Astrocyte (in vitro differentiated cells and primary cell): ENCODE measurements at regions not wholly inside any gene's neighbourhood (a gene's known extent, or its start where the extent isn't known, plus 50 kb on each side); places are given as distances from the start of the nearest gene placed in this dataset.

Experiments
- DNase-seq: peaks from one replicate; pipeline ENCODE4 v3.0.0-alpha.2; 2010; ENCODE audit warnings: low read depth
- FAIRE-seq: peaks from 2 replicates; lab custom pipeline; 2011; peaks lifted over from hg19 to GRCh38; lab: Jason Lieb, UNC
- H2AFZ ChIP-seq: 2 replicates; pipeline ENCODE4 v1.6.0; 2012; ENCODE audit warnings: low read depth, low read length, inconsistent platforms
- H3K27ac ChIP-seq: 2 replicates; pipeline ENCODE4 v1.5.1; 2011; ENCODE audit warnings: low read depth, low read length, inconsistent platforms
- H3K27me3 ChIP-seq: 2 replicates; pipeline ENCODE4 v1.6.0; 2011; ENCODE audit warnings: low read length, inconsistent platforms; ENCODE audit not compliant: insufficient read depth
- H3K36me3 ChIP-seq: 2 replicates; pipeline ENCODE4 v1.5.1; 2011; ENCODE audit warnings: low read length, inconsistent platforms; ENCODE audit not compliant: insufficient read depth
- H3K4me1 ChIP-seq: 2 replicates; pipeline ENCODE4 v1.5.1; 2011; ENCODE audit warnings: low read length, inconsistent platforms; ENCODE audit not compliant: insufficient read depth
- H3K4me2 ChIP-seq: 2 replicates; pipeline ENCODE4 v1.6.0; 2012; ENCODE audit warnings: low read length, inconsistent platforms
- H3K4me3 ChIP-seq: 2 replicates; pipeline ENCODE4 v1.5.1; 2011; ENCODE audit warnings: low read depth, mild to moderate bottlenecking, low read length, inconsistent platforms; ENCODE audit not compliant: insufficient read depth
- H3K79me2 ChIP-seq: 2 replicates; pipeline ENCODE4 v1.6.0; 2012; ENCODE audit warnings: mild to moderate bottlenecking, low read length, inconsistent platforms; ENCODE audit not compliant: insufficient read depth
- H3K9ac ChIP-seq: 2 replicates; pipeline ENCODE4 v1.6.0; 2012; ENCODE audit warnings: mild to moderate bottlenecking, low read length, inconsistent platforms
- H3K9me3 ChIP-seq: 2 replicates; pipeline ENCODE4 v1.5.1; 2012; ENCODE audit warnings: low read depth, mild to moderate bottlenecking, low read length, inconsistent platforms; ENCODE audit not compliant: insufficient read depth
- H4K20me1 ChIP-seq: 2 replicates; pipeline ENCODE4 v1.6.0; 2012; ENCODE audit warnings: low read length, inconsistent platforms; ENCODE audit not compliant: insufficient read depth
- H3K27ac Mint-ChIP-seq: one replicate; pipeline ENCODE4 v1.8.0; 2021; ENCODE audit warnings: mild to moderate bottlenecking, mixed read lengths; ENCODE audit not compliant: unreplicated experiment
- H3K27me3 Mint-ChIP-seq: one replicate; pipeline ENCODE4 v1.8.0; 2021; ENCODE audit warnings: low read depth, mixed read lengths; ENCODE audit not compliant: unreplicated experiment
- H3K36me3 Mint-ChIP-seq: one replicate; pipeline ENCODE4 v1.8.0; 2021; ENCODE audit warnings: low read depth, mixed read lengths; ENCODE audit not compliant: unreplicated experiment
- H3K4me1 Mint-ChIP-seq: one replicate; pipeline ENCODE4 v1.8.0; 2021; ENCODE audit warnings: low read depth, mixed read lengths; ENCODE audit not compliant: unreplicated experiment
- H3K4me3 Mint-ChIP-seq: one replicate; pipeline ENCODE4 v1.8.0; 2021; ENCODE audit warnings: mild to moderate bottlenecking, moderate library complexity, mixed read lengths; ENCODE audit not compliant: unreplicated experiment
- H3K9me3 Mint-ChIP-seq: one replicate; pipeline ENCODE4 v1.8.0; 2021; ENCODE audit warnings: mild to moderate bottlenecking, mixed read lengths; ENCODE audit not compliant: unreplicated experiment
- EZH2 ChIP-seq: IDR thresholded peaks from 2 replicates; pipeline ENCODE4 v1.6.1; 2012; ENCODE audit warnings: mild to moderate bottlenecking, low read length, inconsistent platforms; ENCODE audit not compliant: insufficient read depth
- TF ChIP-seq, protein P1 (sequence below): IDR thresholded peaks from 2 replicates; pipeline ENCODE4 v1.5.1; 2011; ENCODE audit warnings: low read depth, mild to moderate bottlenecking, inconsistent platforms, low read length, moderate library complexity; ENCODE audit not compliant: insufficient read depth

DNA sequence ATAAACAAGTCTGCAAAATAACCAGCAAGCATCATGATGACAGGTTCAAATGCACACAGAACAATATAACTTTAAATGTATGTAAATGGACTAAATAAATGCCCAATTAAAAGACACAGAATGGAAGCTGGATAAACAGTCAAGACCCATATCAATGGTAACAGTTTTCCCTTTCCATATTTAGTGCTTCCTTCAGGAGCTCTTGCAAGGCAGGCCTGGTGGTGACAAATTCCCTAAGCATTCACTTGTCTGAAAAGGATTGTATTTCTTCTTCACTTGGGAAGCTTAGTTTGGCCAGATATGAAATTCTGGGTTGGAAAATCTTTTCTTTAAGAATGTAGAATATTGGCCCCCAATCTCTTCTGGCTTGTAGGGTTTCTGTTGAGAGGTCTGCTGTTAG lies 120.2 kb upstream of the RASA1 start:
- Mint-ChIP-seq H3K27ac (peak overlapping the region; percentile 93), H3K9me3 (peaks cover 10% of the 10 kb centered on the region), H3K4me3 (no peak overlapping the region), H3K4me1 (peaks cover 40% of the 10 kb centered on the region), H3K27me3 (no peaks in the 10 kb centered on the region), H3K36me3 (peaks cover 3% of the 10 kb centered on the region)
- H3K4me3 ChIP-seq, result no peak overlapping the region
- H2AFZ ChIP-seq, result no peak overlapping the region
- H3K4me1 ChIP-seq, result peaks cover 28% of the 10 kb centered on the region
- no peaks in the 10 kb centered on the region for H3K36me3 ChIP-seq
- peak overlapping the region; percentile 11 for H3K4me2 ChIP-seq
- DNase-seq, result peak; percentile 64
- H3K79me2 ChIP-seq, result no peaks in the 10 kb centered on the region
- no peaks in the 10 kb centered on the region for H3K9me3 ChIP-seq
- H3K9ac ChIP-seq, result no peak overlapping the region
- TF ChIP-seq EZH2, result no peak
- TF ChIP-seq, protein P1, sequence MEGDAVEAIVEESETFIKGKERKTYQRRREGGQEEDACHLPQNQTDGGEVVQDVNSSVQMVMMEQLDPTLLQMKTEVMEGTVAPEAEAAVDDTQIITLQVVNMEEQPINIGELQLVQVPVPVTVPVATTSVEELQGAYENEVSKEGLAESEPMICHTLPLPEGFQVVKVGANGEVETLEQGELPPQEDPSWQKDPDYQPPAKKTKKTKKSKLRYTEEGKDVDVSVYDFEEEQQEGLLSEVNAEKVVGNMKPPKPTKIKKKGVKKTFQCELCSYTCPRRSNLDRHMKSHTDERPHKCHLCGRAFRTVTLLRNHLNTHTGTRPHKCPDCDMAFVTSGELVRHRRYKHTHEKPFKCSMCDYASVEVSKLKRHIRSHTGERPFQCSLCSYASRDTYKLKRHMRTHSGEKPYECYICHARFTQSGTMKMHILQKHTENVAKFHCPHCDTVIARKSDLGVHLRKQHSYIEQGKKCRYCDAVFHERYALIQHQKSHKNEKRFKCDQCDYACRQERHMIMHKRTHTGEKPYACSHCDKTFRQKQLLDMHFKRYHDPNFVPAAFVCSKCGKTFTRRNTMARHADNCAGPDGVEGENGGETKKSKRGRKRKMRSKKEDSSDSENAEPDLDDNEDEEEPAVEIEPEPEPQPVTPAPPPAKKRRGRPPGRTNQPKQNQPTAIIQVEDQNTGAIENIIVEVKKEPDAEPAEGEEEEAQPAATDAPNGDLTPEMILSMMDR, result no peak
- no peaks in the 10 kb centered on the region for H4K20me1 ChIP-seq
- H3K27ac ChIP-seq, result no peak overlapping the region
- no peaks in the 10 kb centered on the region for H3K27me3 ChIP-seq
- FAIRE-seq, result peak; percentile 49

DNA sequence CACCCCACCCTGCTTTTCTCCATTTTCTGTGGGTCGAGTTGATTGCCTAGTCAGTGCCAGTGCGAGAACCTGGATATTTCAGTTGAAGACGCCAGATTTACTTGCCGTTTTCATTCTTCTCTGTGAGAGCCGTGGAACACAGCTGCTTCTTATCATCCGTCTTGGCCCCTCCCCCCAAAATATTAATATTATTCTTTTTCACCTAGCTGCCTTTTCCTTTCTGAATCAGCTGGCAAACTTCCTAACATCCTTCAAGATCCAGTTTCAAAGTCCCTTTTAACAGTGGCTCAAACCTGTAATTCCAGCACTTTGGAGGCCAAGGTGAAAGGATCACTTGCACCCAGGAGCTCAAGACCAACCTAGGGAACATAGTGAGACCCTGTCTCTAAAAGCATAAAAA lies 117.1 kb upstream of the RASA1 start:
- H3K27me3 Mint-ChIP-seq, result no peaks in the 10 kb centered on the region
- Histone ChIP-seq H3K79me2 (no peaks in the 10 kb centered on the region), H3K36me3 (no peaks in the 10 kb centered on the region), H3K4me3 (no peak overlapping the region), H4K20me1 (no peaks in the 10 kb centered on the region), H3K9ac (no peak overlapping the region), H3K27ac (peak overlapping the region; percentile 71), H3K9me3 (no peaks in the 10 kb centered on the region), H3K27me3 (no peaks in the 10 kb centered on the region), H3K4me1 (peaks cover 34% of the 10 kb centered on the region), H3K4me2 (peak overlapping the region; percentile 8), H2AFZ (no peak overlapping the region)
- TF ChIP-seq, protein P1, result no peak
- TF ChIP-seq EZH2, result no peak
- DNase-seq (no peak), FAIRE-seq (no peak)
- peaks cover 6% of the 10 kb centered on the region for H3K9me3 Mint-ChIP-seq
- peaks cover 3% of the 10 kb centered on the region for H3K36me3 Mint-ChIP-seq
- no peak overlapping the region for H3K4me3 Mint-ChIP-seq
- H3K27ac Mint-ChIP-seq, result peak overlapping the region; percentile 55
- peaks cover 47% of the 10 kb centered on the region for H3K4me1 Mint-ChIP-seq

DNA sequence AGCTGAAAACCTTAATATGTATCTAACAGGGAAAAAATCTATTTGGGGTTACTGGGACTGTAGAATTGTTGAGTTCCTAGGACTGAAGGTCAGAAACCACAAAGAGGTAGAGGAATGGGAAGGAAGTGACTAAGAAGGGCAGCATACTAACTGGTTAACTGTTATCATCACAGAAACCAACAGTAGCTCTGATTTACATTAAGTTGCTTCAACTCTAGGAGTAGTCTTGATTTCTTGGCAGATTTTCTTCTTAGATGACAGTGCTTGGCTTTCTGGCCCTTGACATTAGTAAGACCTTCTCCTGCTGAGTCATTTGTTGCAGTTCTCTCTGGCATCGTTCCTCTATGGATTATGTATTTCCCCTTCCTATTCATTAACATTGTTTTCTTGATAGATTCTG lies 116.1 kb upstream of the RASA1 start:
- no peaks in the 10 kb centered on the region for H4K20me1 ChIP-seq
- Mint-ChIP-seq H3K27ac (peak overlapping the region; percentile 94), H3K36me3 (peaks cover 3% of the 10 kb centered on the region), H3K9me3 (peaks cover 6% of the 10 kb centered on the region), H3K4me3 (peak overlapping the region; percentile 5), H3K27me3 (no peaks in the 10 kb centered on the region), H3K4me1 (peaks cover 43% of the 10 kb centered on the region)
- H3K9me3 ChIP-seq, result no peaks in the 10 kb centered on the region
- DNase-seq (peak; percentile 99), FAIRE-seq (peak; percentile 99)
- H3K9ac ChIP-seq, result no peak overlapping the region
- TF ChIP-seq EZH2, result no peak
- TF ChIP-seq, protein P1, result no peak
- H3K36me3 ChIP-seq, result no peaks in the 10 kb centered on the region
- H3K4me2 ChIP-seq, result peak overlapping the region; percentile 50
- H3K27me3 ChIP-seq, result no peaks in the 10 kb centered on the region
- H2AFZ ChIP-seq, result no peak overlapping the region
- no peaks in the 10 kb centered on the region for H3K79me2 ChIP-seq
- H3K4me1 ChIP-seq, result peaks cover 32% of the 10 kb centered on the region
- H3K27ac ChIP-seq, result peak overlapping the region; percentile 71
- no peak overlapping the region for H3K4me3 ChIP-seq
